ENCODE measurements at regions not wholly inside any gene's neighbourhood (a gene's known extent, or its start where the extent isn't known, plus 50 kb on each side); places are given as distances from the start of the nearest gene placed in this dataset.

DNA sequence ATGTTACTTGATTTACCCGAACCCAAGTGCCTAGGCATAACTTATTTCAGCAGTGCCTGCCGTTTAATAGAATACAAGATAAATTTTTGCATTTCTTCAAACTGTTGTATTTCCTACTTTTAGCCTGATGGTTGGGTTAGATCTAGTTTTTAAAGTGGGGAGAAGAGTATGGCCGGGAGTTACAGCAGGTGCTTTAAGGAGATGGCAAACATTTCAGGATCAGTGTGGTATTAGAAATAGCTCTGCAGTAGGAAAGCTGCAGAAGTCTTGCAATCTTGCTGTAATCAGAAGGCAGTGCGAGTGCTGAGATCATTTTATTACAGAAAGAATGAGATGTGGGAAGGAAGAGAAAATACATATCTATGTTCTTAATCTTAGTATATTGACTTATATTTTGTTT is 977.8 kb upstream of the TENM3 start:
- no peak for DNase-seq
- intact Hi-C loops (cut with DNase I): no loop called here

DNA sequence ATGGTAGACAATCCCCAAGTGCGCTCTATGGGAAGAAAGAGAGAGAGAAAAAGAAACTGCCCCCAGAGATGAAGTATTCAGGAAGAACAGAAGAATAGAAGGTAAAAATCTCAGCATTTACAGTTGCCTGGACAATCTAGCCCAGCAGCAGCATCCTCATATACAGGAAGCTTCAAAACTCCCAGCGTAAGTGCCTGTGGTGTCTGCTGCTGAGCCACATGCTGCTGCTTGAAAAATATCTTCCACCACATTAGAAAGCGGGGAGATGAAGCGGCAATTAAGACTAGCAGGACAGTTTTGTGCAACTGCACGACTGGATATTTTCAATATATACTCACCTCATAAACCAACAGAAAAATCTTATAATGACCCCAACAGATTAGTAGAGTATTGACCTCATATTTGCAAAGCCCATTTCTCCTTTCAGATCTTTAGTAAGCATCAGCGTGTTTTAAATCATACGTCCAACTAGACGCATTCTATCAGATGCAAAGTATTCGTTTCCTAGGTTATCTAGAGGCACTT is 972.0 kb upstream of the TENM3 start:
- DNase-seq: no peak
- intact Hi-C loops (cut with DNase I): no loop called here

DNA sequence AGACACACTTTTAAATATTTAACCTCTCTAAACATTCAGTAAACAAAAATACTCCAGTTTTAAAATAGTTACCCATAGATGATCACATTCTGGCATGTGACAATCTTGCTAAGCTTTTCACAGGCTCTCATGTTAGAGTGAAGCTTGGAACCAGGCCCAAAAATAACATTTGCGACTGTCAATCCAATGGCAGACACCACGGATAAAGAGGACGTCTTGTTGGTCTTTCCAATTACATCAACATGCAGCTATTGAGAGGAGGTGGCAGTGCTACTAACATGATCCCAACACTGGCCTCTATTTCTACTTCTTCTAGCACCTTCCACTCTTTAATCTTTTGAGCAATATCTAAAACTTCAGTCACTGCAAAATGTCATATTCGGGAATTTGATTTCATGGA is 970.8 kb upstream of the TENM3 start:
- DNase-seq: no peak

DNA sequence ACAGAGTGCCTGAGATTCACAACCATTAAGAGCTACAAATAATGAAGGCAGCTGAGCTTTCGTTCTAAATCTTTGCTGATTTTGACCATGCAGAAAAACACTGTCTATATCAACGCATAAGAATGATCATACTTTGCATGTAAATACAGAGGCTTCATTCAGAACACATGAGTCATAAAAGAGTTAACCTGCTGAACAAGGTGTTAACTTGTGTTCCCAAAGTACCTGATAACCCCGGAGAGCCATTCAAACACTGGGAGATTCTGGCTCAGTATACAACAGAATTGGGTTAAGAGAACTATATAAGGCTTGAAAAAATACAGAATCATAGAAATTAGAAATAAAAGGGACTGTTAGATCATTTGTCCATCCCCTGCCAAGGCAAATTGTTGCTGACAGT is 964.3 kb upstream of the TENM3 start:
- no peak for DNase-seq
- intact Hi-C loops (cut with DNase I): no loop called here

More for the DNA sequence above, 970.8 kb upstream of the TENM3 start:
- intact Hi-C loops (cut with DNase I): no loop called here

DNA sequence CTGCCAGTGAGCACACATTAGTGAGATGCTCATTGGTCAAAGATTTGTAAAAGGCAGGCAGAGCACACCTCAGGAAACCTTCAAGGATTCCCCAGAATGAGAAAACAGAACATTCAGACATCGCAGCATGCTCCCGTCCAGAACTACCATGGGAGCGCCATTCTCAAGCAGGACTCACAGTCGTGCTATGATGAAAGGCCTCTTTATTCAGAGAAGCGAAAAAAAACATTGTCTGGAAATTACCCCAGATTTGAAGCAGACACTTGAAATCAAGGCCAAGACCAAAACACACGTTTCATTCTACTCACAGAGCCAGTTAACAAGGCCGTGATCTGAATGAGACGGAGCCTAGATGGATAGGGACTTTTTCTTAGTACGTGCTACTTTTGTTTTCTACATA is 961.8 kb upstream of the TENM3 start:
- peak in 3 of 10 donors; percentile 8 to 32 (median 17) for DNase-seq
- intact Hi-C loops (cut with DNase I): no loop called here

DNA sequence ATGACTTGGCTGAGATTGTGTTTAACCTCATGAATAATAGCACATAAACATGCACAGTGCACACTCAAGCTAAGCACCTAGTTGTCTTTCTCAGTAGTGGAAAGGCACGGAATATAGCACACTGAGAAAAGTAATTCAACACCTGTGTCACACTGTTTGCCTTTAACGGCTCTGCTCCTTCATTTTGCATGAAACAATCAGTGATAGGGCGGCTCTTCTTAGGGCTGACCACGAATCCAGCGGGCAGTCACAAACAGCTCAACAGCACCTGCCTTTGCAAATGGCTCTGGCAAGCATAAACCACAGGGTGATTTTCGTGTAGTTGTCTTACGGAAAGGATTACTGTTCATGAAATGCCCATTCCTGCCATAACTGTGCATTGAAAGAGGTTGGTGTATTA is 954.0 kb upstream of the TENM3 start:
- intact Hi-C loops (cut with DNase I): no loop called here
- no peak for DNase-seq

DNA sequence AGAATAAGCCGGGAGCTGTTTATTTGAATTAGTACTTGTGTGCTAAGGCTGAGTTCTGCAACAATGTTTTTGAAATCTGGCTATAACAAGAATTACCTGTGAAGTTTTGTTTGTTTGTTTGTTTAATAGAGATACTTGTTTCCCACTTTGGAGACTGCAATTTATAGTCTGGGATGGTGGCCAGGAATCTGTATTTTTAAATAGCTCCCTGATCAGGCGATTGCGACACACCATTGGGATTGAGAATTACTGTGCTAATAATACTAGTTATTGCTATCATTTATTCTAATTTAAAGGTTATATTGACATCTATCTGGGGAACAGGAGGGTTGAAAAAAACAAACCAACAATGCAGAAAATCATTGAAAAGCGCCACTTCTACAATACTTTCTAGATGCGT is 951.6 kb upstream of the TENM3 start:
- no peak for DNase-seq
- intact Hi-C loops (cut with DNase I): no loop called here

DNA sequence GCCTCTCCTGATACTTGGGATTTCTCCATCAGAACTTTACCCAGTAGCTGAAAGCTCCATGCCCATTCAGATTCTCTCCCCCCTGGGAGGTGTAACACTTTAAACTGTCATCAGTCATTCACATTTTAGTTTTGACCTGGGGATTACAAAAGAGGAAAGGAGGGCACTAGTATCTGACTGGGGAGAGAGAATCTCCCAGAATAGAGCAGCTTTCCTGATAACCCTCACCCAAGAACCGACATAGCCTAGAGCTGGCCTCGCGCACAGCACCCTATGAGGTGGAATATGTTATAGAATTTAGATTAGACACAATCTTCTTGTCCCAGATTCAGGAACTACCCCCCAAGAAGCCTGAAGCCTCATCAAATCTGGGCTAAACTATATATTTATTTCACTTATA is 950.2 kb upstream of the TENM3 start:
- DNase-seq: no peak
- intact Hi-C loops (cut with DNase I): no loop called here

DNA sequence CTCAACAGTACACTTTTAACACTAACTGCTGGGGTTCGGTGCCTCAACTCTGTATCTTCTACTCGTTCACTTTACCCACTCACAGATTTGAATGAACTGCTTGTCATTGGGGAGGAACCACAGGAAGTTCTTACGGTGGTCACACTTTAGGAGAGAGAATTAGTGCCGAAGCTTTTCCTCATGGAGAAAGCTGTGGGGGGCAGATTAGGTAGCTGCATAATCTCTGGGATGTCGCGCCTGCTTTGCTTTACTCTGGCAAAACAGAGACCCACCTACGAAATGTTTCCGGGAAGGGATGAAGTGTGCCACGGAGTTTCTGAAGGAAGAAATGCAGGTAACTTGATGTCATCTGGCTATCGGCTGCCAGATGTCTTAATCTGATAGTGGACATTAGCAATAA is 949.7 kb upstream of the TENM3 start:
- intact Hi-C loops (cut with DNase I): no loop called here
- DNase-seq: no peak

DNA sequence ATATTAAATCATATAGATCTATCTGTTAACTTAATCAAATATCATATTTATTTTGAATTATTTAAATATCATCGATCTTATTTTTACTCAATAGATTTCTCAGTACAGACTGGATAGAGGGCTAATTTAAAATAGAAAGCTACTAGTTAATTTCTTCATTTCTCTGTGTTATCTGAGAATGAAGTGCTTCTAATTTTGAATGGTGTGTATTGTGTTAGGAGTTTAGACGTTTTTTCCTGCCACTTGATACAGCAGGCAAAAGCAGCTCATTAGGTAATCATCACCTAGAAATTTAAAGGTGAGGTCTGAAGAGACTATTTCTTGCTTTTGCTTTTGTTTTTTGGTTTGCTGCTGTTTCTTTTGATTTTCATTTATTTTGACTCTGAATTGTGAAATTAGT is 948.8 kb upstream of the TENM3 start:
- no peak for DNase-seq
- intact Hi-C loops (cut with DNase I): no loop called here

DNA sequence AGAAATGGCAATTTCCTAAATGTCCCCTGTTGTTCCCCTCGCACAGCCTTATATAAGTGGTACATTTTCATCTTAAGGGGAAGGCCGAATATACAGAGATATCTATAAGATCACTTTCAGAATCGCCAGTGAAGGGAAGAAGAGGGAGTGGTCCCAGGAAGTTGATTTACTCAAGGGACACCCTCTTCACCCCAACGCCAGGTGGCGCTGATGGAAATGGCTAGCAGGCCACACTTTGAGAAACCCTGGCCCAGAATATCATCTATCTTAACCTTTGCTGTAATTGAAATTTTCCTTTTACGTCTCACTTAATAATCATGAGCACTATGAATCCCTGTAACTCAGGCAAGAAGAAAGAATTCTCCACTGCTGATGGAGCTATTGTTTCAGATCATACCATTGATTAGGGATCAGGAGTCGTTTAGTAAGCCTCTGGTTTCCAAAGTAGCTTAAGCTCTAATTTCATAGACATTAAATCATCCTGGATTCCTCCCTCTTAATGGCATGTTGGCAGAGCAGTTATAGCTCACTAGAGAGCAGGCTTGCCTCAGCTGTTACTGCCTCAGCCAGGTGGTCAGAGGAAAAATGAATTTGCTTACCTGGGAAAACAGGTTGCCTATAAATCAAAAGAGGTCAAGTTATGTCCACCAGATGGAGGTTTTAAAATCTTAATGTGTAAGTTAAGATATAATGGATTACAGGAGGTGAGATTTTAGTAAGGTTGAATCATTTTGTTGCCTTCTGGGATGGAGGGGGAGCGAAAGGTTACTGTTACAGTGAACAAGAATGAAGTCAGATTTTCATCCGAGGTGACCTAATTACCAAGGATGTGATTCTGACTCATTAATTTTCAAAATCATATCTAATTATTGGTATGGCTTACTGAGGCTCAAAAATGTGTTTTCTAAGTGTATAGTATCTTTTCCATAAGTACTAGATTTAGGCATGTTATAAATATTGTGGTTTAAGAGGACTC is 941.2 kb upstream of the TENM3 start:
- no peak for DNase-seq

DNA sequence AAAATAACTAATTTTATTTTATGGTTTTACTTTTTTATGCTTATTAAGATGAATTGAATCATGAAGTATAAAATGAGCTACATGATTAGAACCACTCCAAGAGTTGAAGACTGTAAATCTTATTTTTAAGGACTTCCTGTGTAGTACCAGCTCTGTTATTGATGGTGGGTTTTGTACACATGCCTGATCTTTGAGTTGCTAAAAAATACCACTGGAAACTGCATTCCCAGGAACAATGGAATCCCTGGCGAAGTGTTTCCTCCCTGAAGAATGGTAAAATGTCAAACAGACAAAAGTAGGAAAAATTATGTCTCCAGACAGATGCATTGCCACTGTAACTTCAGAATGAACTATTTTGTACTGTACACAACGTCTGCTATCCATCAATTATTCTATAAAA is 935.4 kb upstream of the TENM3 start:
- no peak for DNase-seq
- intact Hi-C loops (cut with DNase I): no loop called here

More for the DNA sequence above, 941.2 kb upstream of the TENM3 start:
- intact Hi-C loops (cut with DNase I): no loop called here

DNA sequence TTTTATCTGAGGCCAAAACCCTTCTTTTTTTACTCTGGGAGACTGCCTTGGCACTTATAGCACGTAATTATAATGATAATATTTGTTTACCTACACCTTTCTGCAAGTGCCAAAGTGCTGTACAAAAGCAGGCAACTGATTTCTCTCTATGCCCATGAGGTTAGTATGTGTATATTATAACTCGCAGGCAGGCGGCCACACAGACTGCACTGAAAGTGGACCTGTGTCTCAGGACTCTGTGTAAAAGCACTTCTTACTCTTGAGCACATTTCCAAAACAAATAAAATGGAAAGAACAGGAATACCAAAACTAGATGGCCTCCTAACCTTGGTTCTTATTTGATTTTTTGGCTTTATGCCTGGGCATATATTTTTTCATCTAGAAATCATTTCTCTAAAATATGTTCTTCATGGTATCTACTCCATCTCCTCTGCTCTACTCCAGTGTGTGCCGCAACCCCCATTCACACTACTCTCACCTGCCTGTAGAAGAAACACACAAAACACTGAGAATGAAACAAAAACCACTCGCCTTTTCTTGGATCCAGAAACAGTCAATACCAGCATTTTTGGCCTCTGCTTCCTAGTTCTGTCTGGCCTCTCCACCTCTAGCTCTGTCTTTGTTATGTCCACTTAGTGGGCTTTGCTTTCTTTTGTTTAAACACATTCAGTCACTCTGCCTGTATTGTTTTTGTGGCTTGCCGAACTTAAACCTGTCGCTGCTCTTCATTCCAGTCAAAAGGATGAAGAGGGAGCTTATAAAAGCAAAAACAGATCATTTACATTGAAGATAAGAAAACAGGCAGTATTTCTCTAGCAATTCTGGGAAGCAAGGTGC is 934.5 kb upstream of the TENM3 start:
- intact Hi-C loops (cut with DNase I): no loop called here
- DNase-seq: no peak

DNA sequence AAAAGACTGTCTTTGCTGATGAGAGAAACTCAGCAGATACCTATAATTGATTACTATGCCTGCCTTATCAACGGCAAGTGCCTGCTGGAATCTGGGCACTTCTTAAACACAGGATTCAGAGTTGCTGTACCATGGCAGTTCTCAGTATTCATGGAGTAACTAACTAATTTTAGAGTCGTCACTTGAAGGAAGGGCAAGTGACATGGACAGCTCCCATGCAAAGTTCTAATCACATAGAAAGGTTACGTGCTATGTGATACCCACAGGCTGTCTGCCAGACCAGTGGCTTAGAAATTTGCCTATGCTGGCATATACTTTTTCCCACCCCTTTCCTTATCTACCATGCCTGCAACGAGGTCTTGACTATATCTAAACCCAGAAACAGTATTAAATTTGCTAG is 931.1 kb upstream of the TENM3 start:
- DNase-seq: no peak
- intact Hi-C loops (cut with DNase I): no loop called here

DNA sequence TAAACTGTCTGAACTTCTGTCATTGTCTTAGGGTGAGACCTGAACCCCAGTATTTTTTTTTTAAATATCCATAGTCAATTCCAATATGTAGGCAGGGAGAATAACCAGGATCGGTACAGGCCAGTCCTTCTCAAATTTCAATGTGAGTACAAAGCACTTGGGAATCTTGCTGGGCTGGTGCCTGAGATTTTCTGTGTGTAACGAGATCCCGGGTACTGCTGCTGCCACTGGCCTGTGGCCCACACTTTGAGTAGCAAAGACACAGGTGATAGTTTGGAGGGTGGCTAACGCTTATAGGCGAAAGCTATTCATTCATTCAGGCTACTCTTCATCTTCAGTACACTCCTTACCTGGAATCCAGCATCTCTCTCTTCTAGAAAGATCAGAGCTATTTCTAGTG is 923.6 kb upstream of the TENM3 start:
- intact Hi-C loops (cut with DNase I): no loop called here
- no peak for DNase-seq

DNA sequence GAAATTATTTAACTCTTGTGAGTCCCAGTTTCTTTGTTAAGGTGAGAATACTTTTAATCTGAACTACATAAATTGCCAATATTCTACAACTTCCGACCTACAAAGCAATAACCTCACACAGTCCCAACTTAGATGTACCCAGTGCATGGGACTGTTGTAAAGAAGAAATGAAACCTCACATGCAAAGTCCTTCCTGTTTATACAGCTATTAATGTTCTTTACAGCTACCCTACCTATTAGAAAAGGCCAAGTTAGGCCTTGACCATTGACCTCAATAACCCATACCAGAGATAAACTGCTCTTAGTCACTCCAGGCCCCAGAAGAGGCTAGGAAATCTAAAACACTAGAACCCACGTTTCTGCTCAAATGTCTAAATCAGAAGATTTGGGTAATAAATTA is 920.1 kb upstream of the TENM3 start:
- no peak for DNase-seq
- intact Hi-C loops (cut with DNase I): no loop called here

DNA sequence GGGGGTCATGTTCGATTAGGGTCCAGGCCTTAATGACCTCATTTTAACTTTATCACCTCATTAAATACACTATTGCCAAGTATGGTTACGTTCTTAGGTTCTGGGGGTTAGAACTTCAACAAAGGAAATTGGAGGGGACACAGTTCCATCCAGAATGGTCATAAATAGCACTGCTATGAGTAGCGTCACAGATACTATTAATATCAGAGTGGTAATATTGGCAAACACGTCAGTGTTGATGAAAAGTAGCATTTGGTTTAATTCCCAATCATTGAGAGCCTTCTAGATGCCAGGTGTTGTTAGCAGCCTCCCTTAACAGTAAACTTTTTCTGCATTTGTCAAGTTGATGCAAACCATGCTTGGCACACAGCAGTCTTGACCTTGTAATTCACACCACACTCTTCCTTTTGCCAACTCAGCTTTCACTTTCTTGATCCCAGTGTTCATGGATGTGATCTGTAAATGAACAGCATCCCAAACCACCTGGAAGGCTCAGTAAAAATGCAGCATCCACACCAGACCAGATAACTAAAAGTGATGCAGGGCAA is 912.5 kb upstream of the TENM3 start:
- intact Hi-C loops (cut with DNase I): no loop called here
- DNase-seq: no peak

DNA sequence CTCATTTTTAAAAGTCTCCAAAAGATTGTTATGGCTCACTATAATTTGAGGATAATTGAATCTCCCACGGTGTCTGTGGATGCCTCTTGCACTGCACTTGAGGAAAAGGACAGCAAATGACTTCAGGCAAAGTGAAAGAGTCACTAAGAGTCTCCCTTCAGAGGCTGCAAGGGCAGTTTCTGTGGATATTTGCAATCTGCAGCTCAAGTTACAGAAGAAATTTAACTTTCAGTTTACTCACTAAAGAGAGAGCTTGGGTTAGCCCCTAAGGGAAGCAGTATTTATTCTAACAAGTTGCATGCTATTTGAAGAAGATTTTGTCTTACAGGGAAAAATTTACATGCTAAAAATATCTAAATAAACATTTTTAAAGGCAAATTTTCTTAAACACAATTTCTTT is 912.0 kb upstream of the TENM3 start:
- intact Hi-C loops (cut with DNase I): no loop called here
- no peak for DNase-seq

DNA sequence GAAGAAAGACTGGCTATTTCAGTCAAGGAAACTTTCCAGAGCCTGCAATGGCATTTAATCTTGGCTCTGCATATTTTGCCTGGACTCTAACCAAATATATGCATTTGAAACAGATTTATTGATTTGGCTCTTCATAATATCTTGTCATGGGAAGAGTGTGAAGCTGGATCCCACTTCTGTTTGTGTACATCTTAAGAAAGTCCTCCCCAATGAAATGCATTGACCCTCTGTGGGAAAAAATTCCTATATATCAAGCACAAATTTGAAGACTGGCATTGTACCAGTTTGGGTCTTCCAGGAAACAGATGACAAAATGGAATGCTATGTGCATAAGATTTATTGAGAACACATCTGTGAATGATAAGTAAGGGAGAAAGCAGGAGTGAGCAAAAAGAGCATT is 897.3 kb upstream of the TENM3 start:
- intact Hi-C loops (cut with DNase I): no loop called here
- no peak for DNase-seq

DNA sequence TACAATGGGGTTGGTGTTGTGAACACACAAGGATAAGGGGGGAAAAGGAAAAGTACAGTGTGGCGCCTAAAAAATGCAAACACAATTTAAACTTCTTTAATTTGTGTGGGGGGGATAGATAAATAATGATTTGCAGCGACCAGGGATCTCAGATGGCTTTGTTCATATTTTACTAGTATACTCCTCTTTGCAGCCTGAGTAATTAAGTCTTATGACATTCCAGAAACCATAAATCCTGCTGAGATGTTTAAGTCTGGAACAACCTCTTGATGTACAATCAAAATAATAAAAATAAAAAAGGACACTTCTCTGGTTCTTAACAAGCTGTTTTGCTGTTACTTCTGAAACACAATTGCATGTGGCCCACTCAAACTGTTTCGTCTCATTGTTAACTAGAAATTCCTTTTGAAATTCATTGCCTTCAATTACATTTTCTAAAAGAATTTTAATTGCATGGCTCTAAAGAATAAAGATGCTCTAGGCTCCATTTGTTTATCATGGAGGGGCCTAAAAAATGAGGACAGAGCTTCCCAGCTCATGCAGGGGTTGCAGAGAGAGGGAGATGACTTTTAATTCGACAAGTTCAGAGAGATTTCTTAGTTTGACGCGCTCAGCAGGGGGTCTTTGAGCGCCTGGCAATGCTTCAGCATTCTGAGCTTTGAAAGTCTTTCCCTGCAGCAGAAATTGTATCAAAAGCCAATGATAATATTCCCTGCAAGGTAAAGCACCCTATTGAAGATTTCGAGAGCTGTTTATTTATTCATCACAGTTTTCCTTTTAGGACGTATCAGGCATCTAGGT is 892.4 kb upstream of the TENM3 start:
- DNase-seq: no peak
- intact Hi-C loops (cut with DNase I): no loop called here
